Liver (tissue), 8 donors: ENCODE measurements at regions not wholly inside any gene's neighbourhood (a gene's known extent, or its start where the extent isn't known, plus 50 kb on each side); places are given as distances from the start of the nearest gene placed in this dataset.

Source experiments
- DNase-seq: peaks from one replicate; pipeline ENCODE4 v3.0.0-alpha.2; 2017; ENCODE audit warnings: low spot score
- H3K27ac ChIP-seq, 2 donors: one replicate each; pipeline ENCODE4 v1.7.0; 2013; ENCODE audit warnings: inconsistent platforms in 2 of 2, low read length in 2 of 2, control low read depth in 1 of 2, low read depth in 1 of 2, mild to moderate bottlenecking in 1 of 2
- H3K27me3 ChIP-seq, 4 donors: one replicate each; pipeline versions ENCODE4 v1.6.1 to v1.7.0; 2013; ENCODE audit warnings: low read length in 3 of 4, inconsistent platforms in 1 of 4, mild to moderate bottlenecking in 1 of 4, moderate library complexity in 1 of 4; ENCODE audit not compliant: control insufficient read depth in 4 of 4, insufficient read depth in 4 of 4
- H3K36me3 ChIP-seq, 4 donors: one replicate each; pipeline versions ENCODE4 v1.6.1 to v1.7.0; 2013; ENCODE audit warnings: low read length in 3 of 4, mild to moderate bottlenecking in 3 of 4, low read depth in 1 of 4, moderate library complexity in 1 of 4; ENCODE audit not compliant: control insufficient read depth in 4 of 4, insufficient read depth in 3 of 4
- H3K4me1 ChIP-seq, 4 donors: one replicate each; pipeline versions ENCODE4 v1.6.1 to v1.7.0; 2013; ENCODE audit warnings: low read length in 3 of 4, mild to moderate bottlenecking in 3 of 4, moderate library complexity in 1 of 4; ENCODE audit not compliant: control insufficient read depth in 4 of 4, insufficient read depth in 4 of 4
- H3K4me3 ChIP-seq, 3 donors: one replicate each; pipeline versions ENCODE4 v1.6.1 to v1.7.0; 2013; ENCODE audit warnings: low read length in 3 of 3, control low read depth in 1 of 3, low read depth in 1 of 3, mild to moderate bottlenecking in 1 of 3
- H3K9ac ChIP-seq, 2 donors: one replicate each; pipeline ENCODE4 v1.7.0; 2013; ENCODE audit warnings: low read length in 2 of 2, mild to moderate bottlenecking in 2 of 2, moderate library complexity in 2 of 2, control low read depth in 1 of 2, low read depth in 1 of 2
- H3K9me3 ChIP-seq, 4 donors: one replicate each; pipeline versions ENCODE4 v1.6.1 to v1.7.0; 2013; ENCODE audit warnings: low read length in 3 of 4; ENCODE audit not compliant: control insufficient read depth in 4 of 4
- EGR1 ChIP-seq, 2 donors: IDR thresholded peaks; 2 replicates each; pipeline ENCODE4 v1.6.1; 2016 to 2018; ENCODE audit warnings: antibody characterized with exemption in 2 of 2, low read depth in 2 of 2
- FOXA1 ChIP-seq: IDR thresholded peaks from 2 replicates; pipeline ENCODE4 v1.6.1; 2016; ENCODE audit warnings: antibody characterized with exemption
- FOXA2 ChIP-seq: IDR thresholded peaks from 2 replicates; pipeline ENCODE4 v1.6.1; 2016; ENCODE audit warnings: antibody characterized with exemption
- GABPA ChIP-seq, 2 donors: IDR thresholded peaks in 1 of 2; conservative IDR thresholded peaks in 1 of 2; 2 replicates each; pipeline ENCODE4 v1.6.1; 2016; ENCODE audit warnings: antibody characterized with exemption in 2 of 2, mild to moderate bottlenecking in 1 of 2, moderate library complexity in 1 of 2
- HNF4A ChIP-seq, 2 donors: conservative IDR thresholded peaks; 2 replicates each; pipeline ENCODE4 v1.6.1; 2016; ENCODE audit warnings: antibody characterized with exemption in 2 of 2, mild to moderate bottlenecking in 2 of 2
- HNF4G ChIP-seq: IDR thresholded peaks from 2 replicates; pipeline ENCODE4 v1.6.1; 2016; ENCODE audit warnings: antibody characterized with exemption
- JUND ChIP-seq, 2 donors: IDR thresholded peaks; 2 replicates each; pipeline ENCODE4 v1.6.1; 2016; ENCODE audit warnings: antibody characterized with exemption in 2 of 2
- MAX ChIP-seq: IDR thresholded peaks from 2 replicates; pipeline ENCODE4 v1.6.1; 2016; ENCODE audit warnings: antibody characterized with exemption
- NR2F2 ChIP-seq: IDR thresholded peaks from 2 replicates; pipeline ENCODE4 v1.6.1; 2016; ENCODE audit warnings: antibody characterized with exemption
- RAD21 ChIP-seq, 2 donors: IDR thresholded peaks; 2 replicates each; pipeline ENCODE4 v1.6.1; 2016; ENCODE audit warnings: antibody characterized with exemption in 2 of 2, mild to moderate bottlenecking in 2 of 2
- REST ChIP-seq: IDR thresholded peaks from 2 replicates; pipeline ENCODE4 v1.6.1; 2016; ENCODE audit warnings: antibody characterized with exemption, mild to moderate bottlenecking
- RXRA ChIP-seq, 2 donors: IDR thresholded peaks; 2 replicates each; pipeline ENCODE4 v1.6.1; 2017 to 2018; ENCODE audit warnings: antibody characterized with exemption in 2 of 2, mild to moderate bottlenecking in 1 of 2
- SP1 ChIP-seq: IDR thresholded peaks from 2 replicates; pipeline ENCODE4 v1.6.1; 2018; ENCODE audit warnings: antibody characterized with exemption, mild to moderate bottlenecking
- TAF1 ChIP-seq: conservative IDR thresholded peaks from 2 replicates; pipeline ENCODE4 v1.6.1; 2016; ENCODE audit warnings: antibody characterized with exemption, mild to moderate bottlenecking
- YY1 ChIP-seq: IDR thresholded peaks from 2 replicates; pipeline ENCODE4 v1.6.1; 2016; ENCODE audit warnings: antibody characterized with exemption, mild to moderate bottlenecking
- WGBS: extraction: QIAGEN DNeasy Blood & Tissue Kit; methylation state at CpG from one replicate; pipeline ENCODE4 v1.1.7; 2013; 5-methylcytosine and 5-hydroxymethylcytosine counted together
- TF ChIP-seq, protein P1 (sequence below): IDR thresholded peaks from 2 replicates; pipeline ENCODE4 v1.6.1; 2016; ENCODE audit warnings: antibody characterized with exemption
- TF ChIP-seq, protein P2 (sequence below): IDR thresholded peaks from 2 replicates; pipeline ENCODE4 v1.6.1; 2016; ENCODE audit warnings: antibody characterized with exemption
- TF ChIP-seq, protein P3 (sequence below): fragments of 150-350 bp; IDR thresholded peaks from 2 replicates; pipeline ENCODE4 v1.5.1; 2017; ENCODE audit warnings: improper control_type of control experiment, low read depth, low read length; ENCODE audit not compliant: missing input control
- donor health status: healthy.
- donor health status: healthy.
- donor health status: healthy.
- donor health status: healthy.
- donor health status: healthy.

DNA sequence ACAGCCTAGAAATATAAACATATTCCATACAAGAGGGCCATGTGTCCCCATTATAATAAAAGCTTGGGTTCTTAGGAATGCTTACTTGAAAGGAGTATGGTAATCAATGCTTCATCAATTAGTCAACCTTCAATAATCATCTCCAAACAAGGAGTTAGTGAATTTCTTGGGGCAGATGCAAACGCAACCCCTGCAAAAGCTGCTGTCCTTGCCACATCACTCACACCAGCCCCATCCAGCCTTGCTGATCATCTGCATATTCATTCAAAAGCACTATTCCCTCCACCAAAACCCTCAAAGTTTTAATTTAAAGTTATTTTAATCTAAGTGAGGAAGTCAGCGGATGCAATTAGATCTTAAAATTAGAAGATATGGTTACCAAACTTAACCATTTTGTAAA, 54.0 kb upstream of the VGLL4 start:
- WGBS, result 98% methylated on average over 2 of the region's 2 CpGs
- H3K36me3 ChIP-seq, result peaks cover 0 to 4% (median 0%) of the 10 kb centered on the region in 4 donors
- no peak overlapping the region for H3K4me3 ChIP-seq
- no peaks in the 10 kb centered on the region for H3K4me1 ChIP-seq
- no peak for DNase-seq
- H3K9me3 ChIP-seq, result no peaks in the 10 kb centered on the region
- H3K9ac ChIP-seq, result no peak overlapping the region
- no peak overlapping the region for H3K27ac ChIP-seq
- no peak for TF ChIP-seq HNF4A (conservative IDR thresholded peaks at IDR 0.05)
- TF ChIP-seq REST, result no peak
- TF ChIP-seq RXRA (IDR thresholded peaks at IDR 0.05), result no peak
- TF ChIP-seq HNF4G, result no peak
- no peak for TF ChIP-seq NR2F2
- TF ChIP-seq TAF1, result no peak
- no peak for TF ChIP-seq FOXA2
- TF ChIP-seq MAX, result no peak
- no peak for TF ChIP-seq RAD21 (IDR thresholded peaks at IDR 0.05)
- no peaks in the 10 kb centered on the region for H3K27me3 ChIP-seq

DNA sequence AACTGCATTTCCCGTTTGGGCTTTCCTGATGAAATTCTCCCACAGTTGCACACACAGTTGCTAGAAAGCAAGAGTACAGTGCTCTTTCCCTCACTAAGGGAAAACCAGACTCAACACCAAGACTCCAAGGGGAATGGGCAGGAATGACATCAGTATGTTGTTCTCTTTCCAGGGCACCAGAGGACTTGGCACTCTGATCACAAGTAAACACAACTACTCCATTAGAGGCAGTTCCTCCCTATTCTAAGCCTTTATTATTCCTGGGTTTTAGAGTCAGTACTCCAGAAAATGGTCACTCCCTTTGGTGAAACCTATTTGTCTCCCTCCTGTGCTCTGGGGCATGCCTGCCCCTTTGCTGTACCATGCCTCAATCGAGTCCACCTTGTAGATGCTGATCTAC, 52.3 kb upstream of the VGLL4 start:
- H3K4me3 ChIP-seq, result no peak overlapping the region
- H3K27ac ChIP-seq, result no peak overlapping the region
- H3K36me3 ChIP-seq, result peaks cover 0 to under 1% (median 0%) of the 10 kb centered on the region in 4 donors
- H3K9me3 ChIP-seq, result no peaks in the 10 kb centered on the region
- H3K27me3 ChIP-seq, result no peaks in the 10 kb centered on the region
- no peaks in the 10 kb centered on the region for H3K4me1 ChIP-seq
- DNase-seq, result no peak
- TF ChIP-seq NR2F2, result no peak
- no peak for TF ChIP-seq EGR1 (IDR thresholded peaks at IDR 0.05; ENCODE audit: low read depth in 2 of 2)
- no peak for TF ChIP-seq FOXA1
- TF ChIP-seq, protein P1, sequence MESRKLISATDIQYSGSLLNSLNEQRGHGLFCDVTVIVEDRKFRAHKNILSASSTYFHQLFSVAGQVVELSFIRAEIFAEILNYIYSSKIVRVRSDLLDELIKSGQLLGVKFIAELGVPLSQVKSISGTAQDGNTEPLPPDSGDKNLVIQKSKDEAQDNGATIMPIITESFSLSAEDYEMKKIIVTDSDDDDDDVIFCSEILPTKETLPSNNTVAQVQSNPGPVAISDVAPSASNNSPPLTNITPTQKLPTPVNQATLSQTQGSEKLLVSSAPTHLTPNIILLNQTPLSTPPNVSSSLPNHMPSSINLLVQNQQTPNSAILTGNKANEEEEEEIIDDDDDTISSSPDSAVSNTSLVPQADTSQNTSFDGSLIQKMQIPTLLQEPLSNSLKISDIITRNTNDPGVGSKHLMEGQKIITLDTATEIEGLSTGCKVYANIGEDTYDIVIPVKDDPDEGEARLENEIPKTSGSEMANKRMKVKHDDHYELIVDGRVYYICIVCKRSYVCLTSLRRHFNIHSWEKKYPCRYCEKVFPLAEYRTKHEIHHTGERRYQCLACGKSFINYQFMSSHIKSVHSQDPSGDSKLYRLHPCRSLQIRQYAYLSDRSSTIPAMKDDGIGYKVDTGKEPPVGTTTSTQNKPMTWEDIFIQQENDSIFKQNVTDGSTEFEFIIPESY, result no peak
- TF ChIP-seq, protein P2, sequence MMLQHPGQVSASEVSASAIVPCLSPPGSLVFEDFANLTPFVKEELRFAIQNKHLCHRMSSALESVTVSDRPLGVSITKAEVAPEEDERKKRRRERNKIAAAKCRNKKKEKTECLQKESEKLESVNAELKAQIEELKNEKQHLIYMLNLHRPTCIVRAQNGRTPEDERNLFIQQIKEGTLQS, result no peak
- no peak for TF ChIP-seq HNF4G
- no peak for TF ChIP-seq JUND (IDR thresholded peaks at IDR 0.05)
- TF ChIP-seq FOXA2, result no peak
- no peak for TF ChIP-seq SP1
- TF ChIP-seq RXRA (IDR thresholded peaks at IDR 0.05), result no peak
- no peak for TF ChIP-seq GABPA (IDR thresholded peaks at IDR 0.05 in 1 of 2, conservative IDR thresholded peaks at IDR 0.05 in 1 of 2)
- no peak for TF ChIP-seq YY1
- TF ChIP-seq MAX, result no peak
- TF ChIP-seq REST, result no peak
- TF ChIP-seq HNF4A (conservative IDR thresholded peaks at IDR 0.05), result no peak
- TF ChIP-seq, protein P3, sequence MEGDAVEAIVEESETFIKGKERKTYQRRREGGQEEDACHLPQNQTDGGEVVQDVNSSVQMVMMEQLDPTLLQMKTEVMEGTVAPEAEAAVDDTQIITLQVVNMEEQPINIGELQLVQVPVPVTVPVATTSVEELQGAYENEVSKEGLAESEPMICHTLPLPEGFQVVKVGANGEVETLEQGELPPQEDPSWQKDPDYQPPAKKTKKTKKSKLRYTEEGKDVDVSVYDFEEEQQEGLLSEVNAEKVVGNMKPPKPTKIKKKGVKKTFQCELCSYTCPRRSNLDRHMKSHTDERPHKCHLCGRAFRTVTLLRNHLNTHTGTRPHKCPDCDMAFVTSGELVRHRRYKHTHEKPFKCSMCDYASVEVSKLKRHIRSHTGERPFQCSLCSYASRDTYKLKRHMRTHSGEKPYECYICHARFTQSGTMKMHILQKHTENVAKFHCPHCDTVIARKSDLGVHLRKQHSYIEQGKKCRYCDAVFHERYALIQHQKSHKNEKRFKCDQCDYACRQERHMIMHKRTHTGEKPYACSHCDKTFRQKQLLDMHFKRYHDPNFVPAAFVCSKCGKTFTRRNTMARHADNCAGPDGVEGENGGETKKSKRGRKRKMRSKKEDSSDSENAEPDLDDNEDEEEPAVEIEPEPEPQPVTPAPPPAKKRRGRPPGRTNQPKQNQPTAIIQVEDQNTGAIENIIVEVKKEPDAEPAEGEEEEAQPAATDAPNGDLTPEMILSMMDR, result no peak
- no peak for TF ChIP-seq RAD21 (IDR thresholded peaks at IDR 0.05)
- H3K9ac ChIP-seq, result no peak overlapping the region
- WGBS, result 92% methylated on average over 2 of the region's 2 CpGs
